Femur (tissue), 1 donor: ENCODE measurements at regions not wholly inside any gene's neighbourhood (a gene's known extent, or its start where the extent isn't known, plus 50 kb on each side); places are given as distances from the start of the nearest gene placed in this dataset.
A peak's percentile ranks its signal among the peaks of the same experiment; 100 is the strongest.

Experiments used
- DNase-seq: peaks from one replicate; pipeline ENCODE4 v3.0.0-alpha.2; 2017

DNA sequence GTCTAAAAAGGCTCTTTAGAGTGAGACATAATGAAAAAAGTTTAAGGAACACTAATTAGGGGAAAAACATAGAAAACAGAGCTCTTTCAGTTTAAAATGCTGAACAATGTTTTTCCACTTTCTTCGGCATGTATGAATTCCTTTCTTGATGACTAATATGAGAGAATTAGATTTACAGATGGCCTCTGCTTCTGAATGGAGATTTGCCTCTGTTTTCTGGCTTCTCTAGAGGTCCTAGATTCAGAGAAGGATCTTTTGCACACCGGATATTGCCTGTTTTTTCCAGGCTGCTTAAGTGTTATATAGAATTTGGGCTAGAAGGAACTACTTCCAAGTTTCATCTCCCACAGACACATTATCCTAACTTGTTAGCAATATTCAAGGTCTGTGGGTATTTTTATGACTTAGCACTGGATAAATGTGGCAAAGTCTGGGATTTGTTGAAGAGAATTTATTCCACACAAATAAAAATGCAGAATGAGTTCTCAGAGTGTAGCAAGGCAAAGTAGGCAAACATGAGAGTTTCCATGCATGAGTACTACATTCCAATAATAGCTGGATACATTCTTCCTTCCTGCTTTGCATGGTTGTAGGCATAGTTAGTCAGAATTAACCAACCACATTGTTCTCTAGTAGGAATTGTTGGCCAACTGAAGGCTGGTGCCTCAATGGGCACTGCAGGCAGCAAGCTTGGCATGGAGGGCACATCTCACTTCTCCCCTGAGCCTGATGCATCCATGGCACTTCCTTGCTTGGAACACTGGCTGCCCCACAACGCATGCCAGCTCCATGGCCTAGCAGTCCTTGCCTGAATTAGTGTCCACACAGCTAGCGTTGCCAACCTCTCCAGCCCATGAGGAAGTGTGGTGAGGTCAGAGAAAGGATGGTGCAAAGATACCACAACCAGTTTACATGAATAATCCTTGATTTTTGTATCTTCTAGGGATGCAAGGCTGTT, 224.2 kb downstream of the CLIC5 start:
- DNase-seq, result no peak

DNA sequence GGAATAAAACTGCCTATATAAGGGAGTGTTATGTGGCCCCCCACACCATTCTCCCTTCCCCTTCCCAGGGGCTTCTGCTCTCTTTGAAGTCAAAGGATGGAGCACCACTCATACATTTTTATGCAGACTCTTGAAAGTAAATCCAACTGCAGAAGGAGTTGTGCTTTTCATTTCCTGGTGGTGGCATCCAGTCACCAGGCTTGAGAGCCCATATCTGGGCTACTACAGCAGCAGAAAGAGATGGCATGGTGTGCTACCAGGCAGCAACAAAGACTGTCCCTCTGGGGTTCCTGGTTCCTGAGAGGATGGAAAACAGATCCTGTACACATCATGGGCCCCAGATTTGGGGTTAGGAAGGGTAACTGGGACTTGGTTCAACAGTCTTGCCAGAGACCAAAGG, 226.4 kb downstream of the CLIC5 start:
- DNase-seq, result no peak

DNA sequence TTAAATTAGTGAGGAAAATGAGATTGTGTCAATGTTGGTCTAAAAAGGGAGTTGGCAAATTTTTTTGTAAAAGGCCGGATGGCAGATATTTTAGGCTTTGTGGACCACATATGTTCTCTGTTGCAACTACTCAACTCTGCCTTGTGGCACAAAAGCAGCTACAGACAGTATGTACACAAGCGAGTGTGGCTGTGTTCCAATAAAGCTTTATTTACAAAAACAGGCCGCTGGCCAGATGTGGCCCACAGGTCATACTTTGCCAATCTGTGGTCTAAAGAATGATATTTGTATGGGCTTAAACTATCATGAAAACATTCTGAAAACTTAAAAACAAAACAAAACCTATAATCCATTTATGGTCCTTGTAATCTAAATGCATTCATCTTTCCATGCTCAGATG, 228.3 kb downstream of the CLIC5 start:
- no peak for DNase-seq

DNA sequence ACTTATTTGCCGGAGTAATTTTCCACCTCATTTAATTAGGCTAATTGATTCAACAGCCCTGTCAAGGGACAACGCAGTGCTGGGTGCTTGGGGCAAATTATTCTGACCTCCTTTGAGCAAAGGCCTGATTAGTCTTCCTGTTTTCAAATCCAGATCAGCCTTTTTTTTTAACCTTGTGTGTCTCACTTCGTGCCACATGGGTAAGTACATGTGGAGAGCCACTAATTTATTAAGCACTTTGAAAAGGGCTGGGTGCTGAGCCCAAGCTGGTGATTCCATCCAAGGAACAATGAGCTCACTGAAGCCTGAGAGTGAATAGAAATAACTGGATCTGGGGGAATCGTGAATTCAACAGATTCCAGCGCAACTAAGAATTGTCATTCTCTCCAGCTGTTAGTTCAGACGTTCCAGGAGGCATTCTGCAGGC, 229.3 kb downstream of the CLIC5 start:
- no peak for DNase-seq

DNA sequence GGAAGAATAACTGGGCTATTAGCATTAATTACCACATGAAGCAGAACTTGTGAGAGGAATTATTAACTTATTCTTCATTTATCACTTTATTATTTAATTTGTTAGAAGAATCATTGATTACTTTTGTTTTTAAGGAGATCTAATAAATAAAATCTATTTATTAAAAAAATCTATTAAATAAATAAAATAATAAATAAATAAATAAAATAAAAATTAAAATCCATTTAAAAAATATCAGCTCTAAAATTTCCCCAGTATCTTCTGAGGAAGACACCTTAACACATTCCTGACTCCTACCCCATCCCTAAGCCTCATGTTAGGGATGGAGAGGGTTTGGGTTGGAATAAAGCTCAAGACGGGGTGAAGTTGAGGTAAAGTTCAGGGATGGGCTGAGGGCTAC, 231.4 kb downstream of the CLIC5 start:
- DNase-seq, result no peak

DNA sequence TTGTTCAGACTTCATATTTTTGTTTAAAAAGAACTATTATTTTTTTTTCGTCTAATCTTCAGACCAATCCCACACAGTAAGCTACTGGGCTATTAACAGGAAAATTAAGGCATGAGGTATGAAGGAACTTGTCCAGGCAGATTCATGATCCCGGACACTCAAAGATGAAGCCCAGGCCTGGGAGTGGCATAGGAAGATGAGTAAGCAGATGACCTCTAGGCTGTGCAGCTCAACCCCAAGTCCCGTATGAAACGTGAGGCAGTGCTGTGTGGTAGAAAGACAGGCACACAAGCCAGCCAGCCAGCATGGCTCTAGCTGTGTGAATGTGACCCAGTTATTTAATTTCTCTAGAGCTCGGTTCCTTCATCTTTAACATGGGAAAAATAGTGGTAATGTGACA, 231.9 kb downstream of the CLIC5 start:
- no peak for DNase-seq

DNA sequence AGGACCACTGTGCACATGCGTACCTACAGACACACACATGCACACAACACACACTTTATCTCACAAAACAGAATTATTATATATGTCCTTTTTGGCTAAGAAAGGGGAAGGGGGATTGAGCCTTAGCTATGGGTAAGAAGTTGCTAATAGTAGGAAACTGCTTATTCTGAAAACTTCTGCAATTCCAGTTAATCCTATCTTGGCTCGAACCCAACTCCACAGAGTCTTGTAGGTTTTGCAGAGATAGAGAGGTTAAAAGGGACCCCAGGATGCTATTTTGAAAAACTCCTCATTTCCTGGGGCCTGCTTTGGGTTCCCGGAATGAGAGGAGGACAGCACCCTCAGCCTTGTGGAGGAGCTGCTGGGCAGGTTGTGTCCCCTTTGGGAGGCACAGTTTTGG, 233.8 kb downstream of the CLIC5 start:
- DNase-seq, result no peak

DNA sequence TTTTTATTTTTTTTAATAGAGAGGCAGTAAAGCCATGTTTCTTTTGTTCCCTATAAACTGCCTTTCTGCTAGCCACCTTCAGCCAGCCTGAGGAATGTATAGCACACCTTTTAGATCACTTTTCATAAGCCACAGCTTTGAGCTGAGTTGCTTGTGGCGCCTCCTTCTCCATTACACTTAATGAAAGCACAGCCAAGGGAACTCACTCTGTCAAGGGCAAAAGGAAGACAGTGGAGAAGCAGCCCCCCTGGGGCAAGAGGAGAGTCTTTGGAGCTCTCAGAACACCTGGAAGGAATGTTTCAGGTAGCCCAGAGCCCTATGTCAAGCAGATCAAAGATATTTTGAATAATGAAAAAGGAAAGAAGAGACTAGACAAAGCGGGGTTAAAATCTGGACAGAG, 235.1 kb downstream of the CLIC5 start:
- no peak for DNase-seq

DNA sequence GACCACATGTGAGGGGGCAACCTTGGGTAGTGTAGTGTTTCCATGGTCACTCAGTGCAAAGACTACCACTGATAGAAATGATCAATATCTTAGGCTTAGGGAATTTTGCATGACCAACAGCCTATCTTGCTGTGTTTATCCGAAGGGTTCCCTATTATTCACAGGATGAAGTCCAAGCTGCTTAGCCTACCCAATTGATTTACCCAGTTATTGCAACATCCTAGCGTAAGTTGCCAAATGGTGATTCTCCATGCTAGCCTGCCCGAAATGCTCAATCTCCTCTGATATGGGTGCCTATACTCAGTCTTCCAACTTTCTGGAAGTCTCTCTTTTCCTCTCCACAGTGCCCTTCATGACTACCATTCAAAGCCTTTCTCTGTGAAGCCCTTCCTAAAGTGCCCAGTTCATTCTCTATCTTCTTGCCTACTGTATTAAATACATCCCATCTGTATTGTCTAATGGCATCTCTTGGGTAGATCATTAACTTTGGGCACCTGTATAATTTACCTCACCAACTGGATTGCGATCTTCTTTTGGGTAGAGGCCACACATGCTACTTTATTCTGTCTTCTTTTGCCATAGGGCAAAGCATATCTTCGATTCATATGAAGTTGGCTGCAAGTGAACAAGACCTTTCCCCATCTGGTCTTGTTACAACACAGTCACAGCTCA, 240.5 kb downstream of the CLIC5 start:
- no peak for DNase-seq

DNA sequence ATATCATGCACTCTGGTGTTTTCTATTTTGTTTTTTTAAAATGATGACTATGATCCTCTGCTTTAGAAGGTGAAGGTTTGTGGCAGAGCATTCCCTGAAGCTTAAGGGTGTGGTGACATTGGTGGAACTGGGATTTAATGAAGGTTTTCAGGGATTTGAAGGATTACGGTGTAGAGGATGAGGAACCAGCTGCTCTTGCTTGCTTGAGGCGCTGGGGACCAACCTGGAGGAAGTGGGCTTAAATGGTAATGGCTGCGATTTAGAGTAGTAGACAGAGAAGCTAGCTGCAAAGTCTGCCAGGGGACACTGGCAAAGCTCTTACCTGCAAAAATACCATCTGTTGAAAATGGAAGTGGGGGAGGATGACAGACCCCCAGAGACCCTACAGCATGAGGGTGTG, 241.8 kb downstream of the CLIC5 start:
- no peak for DNase-seq

DNA sequence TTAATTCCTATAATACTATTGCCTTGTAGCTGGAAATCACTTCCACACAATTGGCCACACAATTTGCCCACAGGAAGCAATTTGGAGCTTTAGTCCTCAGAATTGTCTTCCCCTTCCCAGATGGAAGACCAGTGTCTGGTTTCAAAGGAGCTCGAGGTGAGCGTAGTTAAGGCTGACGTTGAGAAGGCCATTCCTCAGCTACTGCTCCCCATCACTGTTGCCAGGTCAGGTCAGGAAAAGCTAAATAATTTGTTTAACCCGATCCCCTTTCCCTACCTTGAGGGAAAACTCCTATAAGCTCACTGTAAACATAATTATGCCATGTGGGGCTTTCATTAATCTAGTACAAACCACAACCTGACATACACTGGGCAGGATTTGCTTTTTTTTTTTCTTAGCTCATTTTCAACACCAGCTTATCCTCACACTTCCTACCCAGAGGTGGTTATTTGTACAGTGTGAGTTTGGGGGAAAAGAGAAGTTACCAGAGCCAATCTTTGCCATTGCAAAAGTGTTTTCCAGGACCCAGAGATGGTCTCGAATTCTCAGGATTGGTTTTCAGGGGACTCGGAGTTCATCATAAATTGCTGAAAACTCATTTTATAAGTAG, 242.7 kb downstream of the CLIC5 start:
- no peak for DNase-seq

DNA sequence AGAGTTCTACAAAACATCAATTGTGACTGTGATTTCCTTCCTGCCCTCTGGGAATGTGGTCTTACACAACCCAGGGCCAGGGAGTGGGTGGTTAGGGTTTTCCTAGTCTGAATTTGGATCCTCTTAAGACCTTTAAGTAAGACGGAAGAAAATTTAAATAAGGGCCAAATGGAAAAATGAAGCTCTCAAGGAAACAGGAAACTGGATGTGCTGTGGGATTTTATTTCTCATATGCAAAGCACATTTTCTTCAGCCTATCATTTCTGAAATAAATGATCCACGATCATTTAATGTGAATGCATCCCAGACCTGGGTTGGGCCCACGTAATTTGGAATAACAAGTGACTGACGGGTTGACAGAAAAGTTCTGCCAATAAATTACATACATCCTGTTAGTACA, 243.6 kb downstream of the CLIC5 start:
- no peak for DNase-seq

DNA sequence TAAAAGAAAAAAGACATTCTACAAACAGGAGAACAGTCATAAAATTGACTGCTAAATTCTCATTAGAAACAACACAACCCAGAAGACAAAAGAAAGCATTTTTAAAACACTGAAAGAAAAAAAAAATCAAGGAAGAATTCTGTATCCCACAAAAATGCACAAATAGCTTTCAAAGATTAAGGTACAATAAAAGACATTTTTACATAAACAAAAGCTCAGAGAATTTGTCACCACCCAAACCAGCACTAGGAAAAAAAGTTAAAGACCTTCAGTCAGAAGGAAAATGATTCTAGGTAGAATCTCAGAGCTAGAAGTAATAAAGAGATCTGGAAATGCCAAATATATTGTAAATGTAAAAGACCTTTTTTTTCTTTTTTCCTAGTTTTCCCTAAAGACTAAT, 252.4 kb downstream of the CLIC5 start:
- no peak for DNase-seq

DNA sequence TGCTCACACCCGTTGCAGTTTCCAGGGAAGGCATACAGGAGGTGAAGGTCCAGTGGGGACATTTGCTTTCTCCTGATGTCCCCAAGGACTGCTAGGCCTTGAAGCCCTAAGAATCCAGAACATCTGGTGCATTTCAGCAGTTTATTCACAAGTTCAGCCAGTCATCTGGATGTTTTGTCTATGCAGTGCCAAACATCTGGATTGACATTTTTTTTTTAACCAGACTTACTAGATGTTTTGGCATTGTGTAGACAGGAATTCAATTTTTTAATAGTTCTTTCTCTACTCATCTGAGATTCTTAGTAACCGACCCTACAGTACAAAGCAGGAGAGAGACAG, 256.2 kb downstream of the CLIC5 start:
- no peak for DNase-seq

DNA sequence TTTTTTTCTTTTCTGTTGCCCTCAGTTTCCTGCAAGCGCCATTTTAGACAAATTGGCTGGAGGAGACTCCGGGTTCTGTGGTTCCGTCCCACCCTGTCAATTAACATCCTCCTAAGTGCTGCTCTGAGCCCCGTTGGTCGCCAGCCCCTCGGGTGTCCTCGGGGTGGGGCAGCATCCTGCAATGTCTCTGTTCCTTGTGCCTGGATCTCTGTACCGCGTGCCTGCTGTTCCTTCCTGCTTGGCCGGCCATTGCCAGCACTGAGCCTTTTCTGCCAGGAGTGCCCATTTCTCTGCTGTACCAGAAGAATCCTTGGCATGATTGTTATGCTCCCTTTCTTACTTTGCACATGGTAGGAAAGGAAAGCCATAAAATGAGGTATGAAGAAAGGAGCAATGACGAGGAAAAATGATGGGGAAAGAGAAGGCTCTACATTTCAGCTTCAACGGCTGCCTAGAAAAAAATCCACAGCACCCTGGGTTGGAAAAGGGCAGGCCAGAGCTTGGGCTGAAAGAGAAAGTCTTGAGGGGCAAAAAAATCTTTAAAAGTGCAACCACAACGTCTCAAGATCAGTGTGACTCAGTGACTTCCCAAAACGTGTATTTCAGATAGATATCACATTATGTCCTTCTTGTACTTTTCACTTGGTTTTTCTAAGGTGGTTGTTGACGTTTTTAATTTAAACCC, 256.7 kb downstream of the CLIC5 start:
- DNase-seq, result no peak

DNA sequence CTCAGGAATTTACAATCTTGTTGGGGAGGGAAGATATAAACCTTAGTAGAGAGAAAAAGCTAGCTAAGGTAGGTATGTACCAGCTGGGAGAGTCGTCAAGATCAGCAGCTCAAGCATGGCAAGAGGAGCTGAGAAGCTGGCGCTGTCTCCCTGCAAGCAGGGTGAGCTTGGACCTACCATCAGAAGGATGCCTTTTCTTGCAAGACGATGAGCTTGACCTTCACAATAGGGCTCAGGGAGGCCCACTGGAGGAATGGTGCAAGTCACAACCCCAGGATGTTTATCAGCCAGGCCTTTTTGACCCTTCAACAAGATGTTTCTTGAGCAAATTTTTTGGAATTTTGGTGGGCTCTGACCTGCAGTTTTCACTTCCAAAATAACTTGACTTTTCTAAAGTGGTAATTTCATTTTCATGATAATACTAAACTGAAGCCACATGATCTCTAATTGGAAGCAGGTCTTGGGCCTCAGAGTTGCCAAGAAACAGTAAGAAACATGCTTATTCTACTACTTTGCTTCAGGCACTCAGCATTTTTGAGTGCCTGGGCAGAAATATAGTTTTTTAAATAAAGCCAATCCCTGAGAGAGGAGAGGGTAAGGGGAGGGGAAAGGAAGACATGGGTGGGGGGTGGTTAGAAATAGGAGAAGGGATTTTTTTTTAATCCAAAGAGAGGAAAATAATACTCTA, 258.1 kb downstream of the CLIC5 start:
- no peak for DNase-seq

DNA sequence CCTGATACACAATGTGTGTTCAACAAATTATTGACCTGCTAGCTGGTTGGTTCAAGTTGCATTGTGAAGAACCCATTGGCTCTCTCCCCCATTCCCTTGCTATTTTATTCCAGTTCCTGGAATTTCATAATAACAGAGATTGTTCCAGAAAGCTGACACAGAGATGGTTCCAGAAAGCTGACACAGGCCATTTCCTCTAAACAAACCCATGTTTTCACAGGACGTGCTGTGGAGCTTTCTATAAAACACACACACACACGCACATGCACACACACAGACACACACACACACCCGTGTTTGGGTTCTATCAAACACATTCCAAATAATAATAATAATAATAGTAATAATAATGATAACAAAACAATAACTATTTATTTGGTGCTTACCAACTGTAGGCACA, 259.1 kb downstream of the CLIC5 start:
- DNase-seq, result no peak

DNA sequence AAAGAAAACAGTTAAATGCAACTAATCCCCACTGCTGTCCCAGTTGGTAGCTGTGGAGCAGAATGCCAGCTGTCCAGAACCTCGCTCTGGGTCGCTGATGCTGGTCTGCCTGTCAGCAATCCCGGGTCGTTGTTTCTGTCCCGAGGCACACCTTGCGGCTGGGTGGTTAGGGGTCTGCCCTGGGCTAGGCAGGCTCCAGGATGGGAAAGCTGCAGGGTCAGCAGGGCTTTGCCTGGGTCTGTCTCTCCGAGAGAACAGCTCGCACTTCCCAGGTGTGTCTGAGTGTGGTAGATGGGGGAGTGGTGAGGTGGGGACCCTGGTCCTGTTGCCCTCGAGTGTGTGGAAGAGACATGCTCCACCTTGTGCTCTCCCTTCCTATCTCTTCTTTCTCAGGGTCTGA, 261.2 kb downstream of the CLIC5 start:
- DNase-seq, result no peak

DNA sequence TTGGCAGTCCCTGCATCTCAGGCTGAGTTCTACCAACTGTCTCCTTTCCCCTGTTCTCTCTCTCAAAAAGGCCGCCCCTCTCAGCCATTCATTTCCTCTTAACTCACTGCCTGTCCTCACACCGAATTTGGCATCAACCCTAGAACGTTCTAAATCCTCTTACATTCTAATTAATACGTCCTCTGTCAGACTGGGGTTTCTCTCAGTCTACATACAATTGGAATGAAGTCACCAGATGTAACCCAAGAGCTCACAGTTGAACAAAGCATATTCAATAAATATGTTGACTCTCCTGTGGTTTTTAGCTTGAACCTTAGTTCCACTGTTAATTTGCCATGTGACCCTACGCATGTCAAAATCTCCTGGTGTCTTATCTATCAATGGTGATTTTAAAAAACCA, 269.6 kb downstream of the CLIC5 start:
- DNase-seq, result no peak

DNA sequence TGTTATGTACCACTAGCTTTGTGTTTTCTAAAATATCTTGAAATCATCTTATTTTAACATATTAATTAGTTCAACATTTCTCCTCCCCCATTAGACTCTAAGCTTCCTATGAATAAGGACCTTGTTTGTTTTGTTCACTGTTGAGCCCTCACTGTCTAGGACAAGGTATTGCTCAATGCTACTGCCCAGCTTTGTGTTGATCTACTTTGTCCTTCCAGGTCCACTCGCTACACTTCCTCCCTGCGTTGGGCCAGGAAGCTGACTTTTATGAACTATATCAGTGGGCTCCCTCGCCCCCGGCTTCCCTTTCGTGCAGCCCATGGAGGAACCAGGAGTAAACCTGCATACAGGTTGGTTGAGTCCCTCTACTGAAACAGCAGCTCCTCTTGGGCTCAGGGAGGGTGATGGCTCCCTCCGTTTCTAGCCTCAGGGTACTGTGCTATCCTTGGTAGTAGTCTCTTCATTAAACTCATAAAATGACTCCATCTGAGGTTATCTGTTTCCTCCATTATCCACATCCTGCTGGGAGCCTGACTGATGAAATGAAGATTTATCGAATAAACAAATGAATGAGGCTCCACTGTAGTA, 272.5 kb downstream of the CLIC5 start:
- DNase-seq, result no peak

DNA sequence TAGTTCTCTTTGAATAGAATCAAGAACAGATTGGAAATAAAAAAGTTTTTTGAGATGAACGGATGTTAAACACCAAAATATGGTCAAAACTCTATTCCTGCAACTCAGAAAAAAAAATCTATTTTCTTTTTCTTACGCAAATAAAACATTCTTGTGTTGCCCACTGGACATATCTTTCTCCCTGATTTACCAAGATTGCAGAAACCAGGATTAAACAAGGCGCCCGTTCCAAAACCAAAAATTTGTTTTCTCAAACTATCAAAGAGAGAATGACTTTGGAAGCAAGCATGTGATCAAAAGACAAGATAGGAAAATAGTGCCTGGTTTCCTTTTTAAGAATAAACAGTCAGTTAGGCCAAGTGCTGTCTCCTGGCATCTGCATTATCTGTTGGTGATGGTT, 273.1 kb downstream of the CLIC5 start:
- no peak for DNase-seq

DNA sequence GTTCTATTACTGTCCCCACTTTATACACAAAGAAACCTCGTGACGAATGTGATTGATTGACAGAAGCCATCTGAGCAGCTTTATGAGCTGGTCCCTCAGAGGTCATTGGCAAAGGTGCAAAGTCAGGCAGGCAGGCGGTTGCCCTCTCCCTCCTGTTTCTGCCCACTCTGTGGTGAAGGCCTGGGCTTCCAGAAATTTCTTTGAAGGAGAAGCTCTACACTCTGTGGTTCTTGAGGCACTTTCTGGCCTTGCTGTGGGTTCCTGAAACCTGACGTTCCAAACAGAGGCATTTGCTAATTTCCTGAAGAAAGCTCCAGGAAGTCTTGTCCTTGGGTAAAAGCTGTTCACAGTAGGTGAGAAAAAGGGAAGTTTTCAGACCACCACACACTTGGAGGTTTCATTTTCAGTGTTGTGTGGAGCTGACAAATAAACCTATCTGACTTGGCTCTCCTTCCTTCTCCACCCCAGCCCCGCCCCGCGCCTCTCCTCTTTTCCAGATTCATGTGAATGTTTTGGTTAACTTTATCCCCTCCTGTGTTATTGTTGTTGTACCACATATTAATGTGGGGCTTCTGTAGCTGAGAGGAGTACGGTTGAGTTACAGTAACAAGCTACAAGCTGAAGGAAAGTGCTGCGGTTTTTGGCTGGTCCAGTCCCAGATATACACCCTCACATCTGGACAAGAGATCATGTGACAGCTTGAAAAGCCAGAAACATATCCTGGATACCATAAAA, 274.1 kb downstream of the CLIC5 start:
- peak; percentile 77 for DNase-seq
